SK-N-SH treated with all-trans-retinoic acid at 6 μM for 48 hours (cell line): ENCODE measurements at regions not wholly inside any gene's neighbourhood (a gene's known extent, or its start where the extent isn't known, plus 50 kb on each side); places are given as distances from the start of the nearest gene placed in this dataset.

Source experiments
- ATAC-seq: fragments of 200-7000 bp; cut with Tn5 transposase; 3 replicates; pipeline ENCODE4 v1.9.1; 2020; ENCODE audit warnings: mild to moderate bottlenecking, moderate library complexity
- ARNTL ChIP-seq: fragments of 450-650 bp; formaldehyde crosslinking; IDR thresholded peaks from 2 replicates; pipeline ENCODE4 v1.5.0; 2020; ENCODE audit warnings: low read depth, mild to moderate bottlenecking, moderate library complexity, borderline replicate concordance
- BACH2 ChIP-seq: fragments of 250-450 bp; sonication (Bioruptor Pico); IDR thresholded peaks from 2 replicates; pipeline ENCODE4 v1.9.0; 2021; ENCODE audit warnings: mild to moderate bottlenecking, borderline replicate concordance
- CSDC2 ChIP-seq: fragments of 250-450 bp; sonication (Bioruptor Pico); IDR thresholded peaks from 2 replicates; pipeline ENCODE4 v1.5.0; 2020; ENCODE audit warnings: mild to moderate bottlenecking, moderate library complexity
- ESRRG ChIP-seq: fragments of 250-450 bp; sonication (Bioruptor Pico); IDR thresholded peaks from 2 replicates; pipeline ENCODE4 v1.6.1; 2021; ENCODE audit warnings: mild to moderate bottlenecking
- GLIS3 ChIP-seq: fragments of 250-450 bp; sonication (Bioruptor Pico); IDR thresholded peaks from 2 replicates; pipeline ENCODE4 v1.5.0; 2020; ENCODE audit warnings: mild to moderate bottlenecking, moderate library complexity
- ISL1 ChIP-seq: fragments of 250-450 bp; sonication (Bioruptor Pico); IDR thresholded peaks from 2 replicates; pipeline ENCODE4 v2.1.2; 2022; ENCODE audit warnings: mild to moderate bottlenecking, moderate library complexity
- OSR1 ChIP-seq: fragments of 250-450 bp; sonication (Bioruptor Pico); IDR thresholded peaks from 2 replicates; pipeline ENCODE4 v1.8.0; 2022; ENCODE audit warnings: moderate library complexity, mild to moderate bottlenecking, inconsistent platforms
- PPARA ChIP-seq: fragments of 250-450 bp; sonication (Bioruptor Pico); IDR thresholded peaks from 2 replicates; pipeline ENCODE4 v1.5.0; 2020; ENCODE audit warnings: mild to moderate bottlenecking, borderline replicate concordance
- RARB ChIP-seq: fragments of 250-450 bp; sonication (Bioruptor Pico); IDR thresholded peaks from 2 replicates; pipeline ENCODE4 v1.8.0; 2021; ENCODE audit warnings: mild to moderate bottlenecking, moderate library complexity
- TCF4 ChIP-seq: fragments of 250-450 bp; sonication (Bioruptor Pico); IDR thresholded peaks from 2 replicates; pipeline ENCODE4 v1.8.0; 2021; ENCODE audit warnings: mild to moderate bottlenecking, moderate library complexity, borderline replicate concordance
- TOX ChIP-seq: fragments of 250-450 bp; sonication (Bioruptor Pico); IDR thresholded peaks from 2 replicates; pipeline ENCODE4 v1.8.0; 2021; ENCODE audit warnings: mild to moderate bottlenecking, moderate library complexity, borderline replicate concordance
- ZC3H10 ChIP-seq: fragments of 250-450 bp; sonication (Bioruptor Pico); IDR thresholded peaks from 2 replicates; pipeline ENCODE4 v1.5.1; 2021; ENCODE audit warnings: mild to moderate bottlenecking, moderate library complexity
- ZFP3 ChIP-seq: fragments of 250-450 bp; sonication (Bioruptor Pico); IDR thresholded peaks from 2 replicates; pipeline ENCODE4 v1.5.0; 2020; ENCODE audit warnings: mild to moderate bottlenecking, moderate library complexity
- ZFP30 ChIP-seq: fragments of 450-650 bp; formaldehyde crosslinking; IDR thresholded peaks from 2 replicates; pipeline ENCODE4 v1.5.0; 2022; ENCODE audit warnings: mild to moderate bottlenecking, moderate library complexity
- ZNF565 ChIP-seq: fragments of 450-650 bp; formaldehyde crosslinking; conservative IDR thresholded peaks from 2 replicates; pipeline ENCODE4 v1.5.0; 2020; ENCODE audit warnings: low read depth, mild to moderate bottlenecking, moderate library complexity
- ZNF70 ChIP-seq: fragments of 450-650 bp; formaldehyde crosslinking; IDR thresholded peaks from 2 replicates; pipeline ENCODE4 v1.5.0; 2020; ENCODE audit warnings: mild to moderate bottlenecking, moderate library complexity
- ZNF8 ChIP-seq: fragments of 450-650 bp; formaldehyde crosslinking; IDR thresholded peaks from 2 replicates; pipeline ENCODE4 v1.5.0; 2020; ENCODE audit warnings: mild to moderate bottlenecking, moderate library complexity
- TF ChIP-seq, protein P1 (sequence below): fragments of 250-450 bp; sonication (Bioruptor Pico); IDR thresholded peaks from 2 replicates; pipeline ENCODE4 v1.5.1; 2021; ENCODE audit warnings: mild to moderate bottlenecking, moderate library complexity
- TF ChIP-seq, protein P2 (sequence below): fragments of 250-450 bp; sonication (Bioruptor Pico); IDR thresholded peaks from 2 replicates; pipeline ENCODE4 v1.8.0; 2021; ENCODE audit warnings: low read depth, mild to moderate bottlenecking, moderate library complexity, borderline replicate concordance
- TF ChIP-seq, protein P3 (sequence below): fragments of 250-450 bp; sonication (Bioruptor Pico); IDR thresholded peaks from 2 replicates; pipeline ENCODE4 v1.8.0; 2020; ENCODE audit warnings: mild to moderate bottlenecking, moderate library complexity, borderline replicate concordance
- TF ChIP-seq, protein P4 (sequence below): fragments of 250-450 bp; sonication (Bioruptor Pico); IDR thresholded peaks from 2 replicates; pipeline ENCODE4 v1.5.0; 2020; ENCODE audit warnings: mild to moderate bottlenecking, moderate library complexity

DNA sequence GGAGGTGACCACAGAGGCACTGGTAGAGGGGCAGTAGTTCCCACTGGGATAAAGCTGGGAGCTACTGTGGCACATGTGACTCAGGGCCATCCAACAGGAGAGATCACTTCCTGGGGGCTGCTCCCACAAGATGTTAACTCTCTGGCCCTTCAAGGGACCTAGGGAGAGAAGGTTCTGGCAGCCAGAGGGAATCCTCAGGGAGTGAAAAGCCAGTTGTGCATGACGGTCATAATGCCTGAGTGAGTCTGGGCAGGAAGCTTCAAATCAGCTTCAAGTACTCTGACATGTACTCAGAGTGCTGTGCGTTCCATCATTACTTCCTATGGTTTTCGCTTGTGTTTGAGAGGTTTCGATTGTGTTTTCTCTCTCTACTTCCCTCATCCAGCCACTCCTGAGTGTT lies 388.5 kb downstream of the GABRG2 start:
- ATAC-seq: no peak
- no peak for TF ChIP-seq ZFP3 (CRISPR knock-in tag)
- TF ChIP-seq ZC3H10 (CRISPR knock-in tag): no peak
- no peak for TF ChIP-seq ZFP30
- no peak for TF ChIP-seq ZNF8
- TF ChIP-seq TCF4: no peak
- no peak for TF ChIP-seq RARB (CRISPR knock-in tag)
- no peak for TF ChIP-seq ISL1 (CRISPR knock-in tag)
- TF ChIP-seq, protein P1, sequence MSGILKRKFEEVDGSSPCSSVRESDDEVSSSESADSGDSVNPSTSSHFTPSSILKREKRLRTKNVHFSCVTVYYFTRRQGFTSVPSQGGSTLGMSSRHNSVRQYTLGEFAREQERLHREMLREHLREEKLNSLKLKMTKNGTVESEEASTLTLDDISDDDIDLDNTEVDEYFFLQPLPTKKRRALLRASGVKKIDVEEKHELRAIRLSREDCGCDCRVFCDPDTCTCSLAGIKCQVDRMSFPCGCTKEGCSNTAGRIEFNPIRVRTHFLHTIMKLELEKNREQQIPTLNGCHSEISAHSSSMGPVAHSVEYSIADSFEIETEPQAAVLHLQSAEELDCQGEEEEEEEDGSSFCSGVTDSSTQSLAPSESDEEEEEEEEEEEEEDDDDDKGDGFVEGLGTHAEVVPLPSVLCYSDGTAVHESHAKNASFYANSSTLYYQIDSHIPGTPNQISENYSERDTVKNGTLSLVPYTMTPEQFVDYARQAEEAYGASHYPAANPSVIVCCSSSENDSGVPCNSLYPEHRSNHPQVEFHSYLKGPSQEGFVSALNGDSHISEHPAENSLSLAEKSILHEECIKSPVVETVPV (CRISPR knock-in tag): no peak
- TF ChIP-seq BACH2 (CRISPR knock-in tag): no peak
- TF ChIP-seq, protein P2, sequence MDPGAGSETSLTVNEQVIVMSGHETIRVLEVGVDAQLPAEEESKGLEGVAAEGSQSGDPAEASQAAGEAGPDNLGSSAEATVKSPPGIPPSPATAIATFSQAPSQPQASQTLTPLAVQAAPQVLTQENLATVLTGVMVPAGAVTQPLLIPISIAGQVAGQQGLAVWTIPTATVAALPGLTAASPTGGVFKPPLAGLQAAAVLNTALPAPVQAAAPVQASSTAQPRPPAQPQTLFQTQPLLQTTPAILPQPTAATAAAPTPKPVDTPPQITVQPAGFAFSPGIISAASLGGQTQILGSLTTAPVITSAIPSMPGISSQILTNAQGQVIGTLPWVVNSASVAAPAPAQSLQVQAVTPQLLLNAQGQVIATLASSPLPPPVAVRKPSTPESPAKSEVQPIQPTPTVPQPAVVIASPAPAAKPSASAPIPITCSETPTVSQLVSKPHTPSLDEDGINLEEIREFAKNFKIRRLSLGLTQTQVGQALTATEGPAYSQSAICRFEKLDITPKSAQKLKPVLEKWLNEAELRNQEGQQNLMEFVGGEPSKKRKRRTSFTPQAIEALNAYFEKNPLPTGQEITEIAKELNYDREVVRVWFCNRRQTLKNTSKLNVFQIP: no peak
- TF ChIP-seq ZNF70 (CRISPR knock-in tag): no peak
- TF ChIP-seq OSR1 (CRISPR knock-in tag): no peak
- TF ChIP-seq ZNF565 (CRISPR knock-in tag): no peak
- TF ChIP-seq TOX (CRISPR knock-in tag): no peak
- TF ChIP-seq ARNTL (CRISPR knock-in tag): no peak
- TF ChIP-seq GLIS3 (CRISPR knock-in tag): no peak
- TF ChIP-seq, protein P3, sequence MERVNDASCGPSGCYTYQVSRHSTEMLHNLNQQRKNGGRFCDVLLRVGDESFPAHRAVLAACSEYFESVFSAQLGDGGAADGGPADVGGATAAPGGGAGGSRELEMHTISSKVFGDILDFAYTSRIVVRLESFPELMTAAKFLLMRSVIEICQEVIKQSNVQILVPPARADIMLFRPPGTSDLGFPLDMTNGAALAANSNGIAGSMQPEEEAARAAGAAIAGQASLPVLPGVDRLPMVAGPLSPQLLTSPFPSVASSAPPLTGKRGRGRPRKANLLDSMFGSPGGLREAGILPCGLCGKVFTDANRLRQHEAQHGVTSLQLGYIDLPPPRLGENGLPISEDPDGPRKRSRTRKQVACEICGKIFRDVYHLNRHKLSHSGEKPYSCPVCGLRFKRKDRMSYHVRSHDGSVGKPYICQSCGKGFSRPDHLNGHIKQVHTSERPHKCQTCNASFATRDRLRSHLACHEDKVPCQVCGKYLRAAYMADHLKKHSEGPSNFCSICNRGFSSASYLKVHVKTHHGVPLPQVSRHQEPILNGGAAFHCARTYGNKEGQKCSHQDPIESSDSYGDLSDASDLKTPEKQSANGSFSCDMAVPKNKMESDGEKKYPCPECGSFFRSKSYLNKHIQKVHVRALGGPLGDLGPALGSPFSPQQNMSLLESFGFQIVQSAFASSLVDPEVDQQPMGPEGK (CRISPR knock-in tag): no peak
- TF ChIP-seq PPARA: no peak

DNA sequence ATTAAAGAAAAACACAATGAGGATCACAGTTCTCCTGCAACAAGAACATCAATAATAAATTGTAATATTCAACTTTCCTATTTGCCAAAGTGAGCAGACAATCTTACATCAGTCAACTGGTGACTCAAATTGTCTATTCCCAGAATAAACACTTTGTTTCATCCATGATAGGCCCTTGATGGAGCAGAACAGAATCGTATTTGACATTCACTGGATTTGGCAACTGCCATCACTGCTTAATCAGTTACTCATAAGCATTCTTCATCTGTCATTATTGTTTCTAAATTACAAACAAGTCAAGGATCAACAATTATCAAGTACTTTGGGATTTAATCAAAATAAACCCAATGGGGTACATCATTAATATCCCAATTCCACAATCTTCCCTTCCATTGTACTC lies 398.4 kb downstream of the GABRG2 start:
- TF ChIP-seq, protein P4, sequence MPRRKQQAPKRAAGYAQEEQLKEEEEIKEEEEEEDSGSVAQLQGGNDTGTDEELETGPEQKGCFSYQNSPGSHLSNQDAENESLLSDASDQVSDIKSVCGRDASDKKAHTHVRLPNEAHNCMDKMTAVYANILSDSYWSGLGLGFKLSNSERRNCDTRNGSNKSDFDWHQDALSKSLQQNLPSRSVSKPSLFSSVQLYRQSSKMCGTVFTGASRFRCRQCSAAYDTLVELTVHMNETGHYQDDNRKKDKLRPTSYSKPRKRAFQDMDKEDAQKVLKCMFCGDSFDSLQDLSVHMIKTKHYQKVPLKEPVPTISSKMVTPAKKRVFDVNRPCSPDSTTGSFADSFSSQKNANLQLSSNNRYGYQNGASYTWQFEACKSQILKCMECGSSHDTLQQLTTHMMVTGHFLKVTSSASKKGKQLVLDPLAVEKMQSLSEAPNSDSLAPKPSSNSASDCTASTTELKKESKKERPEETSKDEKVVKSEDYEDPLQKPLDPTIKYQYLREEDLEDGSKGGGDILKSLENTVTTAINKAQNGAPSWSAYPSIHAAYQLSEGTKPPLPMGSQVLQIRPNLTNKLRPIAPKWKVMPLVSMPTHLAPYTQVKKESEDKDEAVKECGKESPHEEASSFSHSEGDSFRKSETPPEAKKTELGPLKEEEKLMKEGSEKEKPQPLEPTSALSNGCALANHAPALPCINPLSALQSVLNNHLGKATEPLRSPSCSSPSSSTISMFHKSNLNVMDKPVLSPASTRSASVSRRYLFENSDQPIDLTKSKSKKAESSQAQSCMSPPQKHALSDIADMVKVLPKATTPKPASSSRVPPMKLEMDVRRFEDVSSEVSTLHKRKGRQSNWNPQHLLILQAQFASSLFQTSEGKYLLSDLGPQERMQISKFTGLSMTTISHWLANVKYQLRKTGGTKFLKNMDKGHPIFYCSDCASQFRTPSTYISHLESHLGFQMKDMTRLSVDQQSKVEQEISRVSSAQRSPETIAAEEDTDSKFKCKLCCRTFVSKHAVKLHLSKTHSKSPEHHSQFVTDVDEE (CRISPR knock-in tag): no peak
- TF ChIP-seq ZC3H10 (CRISPR knock-in tag) (no peak), RARB (CRISPR knock-in tag) (no peak), ZFP3 (CRISPR knock-in tag) (no peak), ESRRG (CRISPR knock-in tag) (no peak), CSDC2 (no peak), ARNTL (CRISPR knock-in tag) (no peak), GLIS3 (CRISPR knock-in tag) (no peak)
- TF ChIP-seq, protein P2: no peak
- TF ChIP-seq, protein P1 (CRISPR knock-in tag): no peak
- TF ChIP-seq, protein P3 (CRISPR knock-in tag): no peak
- ATAC-seq: no peak
